DND-41 (cell line): ENCODE measurements at regions not wholly inside any gene's neighbourhood (a gene's known extent, or its start where the extent isn't known, plus 50 kb on each side); places are given as distances from the start of the nearest gene placed in this dataset.

Source experiments
- CTCF ChIP-seq: IDR thresholded peaks from 2 replicates; pipeline ENCODE4 v1.5.1; 2012; ENCODE audit warnings: borderline replicate concordance, low read length, moderate library complexity, mild to moderate bottlenecking; ENCODE audit not compliant: poor library complexity, severe bottlenecking; ENCODE audit errors: extremely low read depth
- EZH2 ChIP-seq: IDR thresholded peaks from 3 replicates; pipeline ENCODE4 v1.6.1; 2012; ENCODE audit warnings: borderline replicate concordance, low read depth, mild to moderate bottlenecking, moderate library complexity, low read length, inconsistent platforms; ENCODE audit not compliant: severe bottlenecking

DNA sequence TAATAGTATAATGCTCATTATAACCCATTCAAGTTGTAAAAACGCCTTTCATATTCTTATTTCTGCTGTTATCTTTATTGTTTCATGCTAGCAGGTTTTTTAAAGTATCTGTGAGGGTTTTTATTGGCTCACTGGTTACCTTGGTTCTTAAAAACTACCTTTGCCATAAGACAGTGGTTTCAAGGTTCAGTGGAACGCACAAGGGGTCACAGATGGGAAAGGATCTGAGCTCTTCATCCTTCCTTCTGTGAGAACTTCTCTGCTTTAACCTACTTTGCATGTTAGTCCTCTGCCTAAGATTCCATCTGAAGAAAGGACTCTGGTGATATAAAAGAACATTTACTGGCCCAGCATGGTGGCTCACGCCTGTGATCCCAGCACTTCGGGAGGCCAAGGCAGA lies 492.6 kb downstream of the CD83 start:
- TF ChIP-seq CTCF (no peak), EZH2 (no peak)
